H1 (cell line): ENCODE measurements at regions not wholly inside any gene's neighbourhood (a gene's known extent, or its start where the extent isn't known, plus 50 kb on each side); places are given as distances from the start of the nearest gene placed in this dataset.

Source experiments
- CEBPB ChIP-seq: IDR thresholded peaks from 2 replicates; pipeline ENCODE4 v1.6.1; 2012; ENCODE audit warnings: low read depth, low read length
- CTCF ChIP-seq, 3 experiments: IDR thresholded peaks; 1 replicate in 2 of 3; 2 replicates in 1 of 3; pipeline versions ENCODE4 v1.5.1 to v1.6.1; 2011; ENCODE audit warnings: low read length in 3 of 3, mild to moderate bottlenecking in 3 of 3, inconsistent platforms in 2 of 3, low read depth in 1 of 3, moderate library complexity in 1 of 3; ENCODE audit not compliant: insufficient read depth in 1 of 3; ENCODE audit errors: control extremely low read depth in 1 of 3
- EP300 ChIP-seq, 2 experiments: IDR thresholded peaks; 1 replicate in 1 of 2; 2 replicates in 1 of 2; pipeline ENCODE4 v1.6.1; 2011 to 2012; ENCODE audit warnings: low read depth in 2 of 2, low read length in 2 of 2, mild to moderate bottlenecking in 2 of 2, borderline replicate concordance in 1 of 2, inconsistent platforms in 1 of 2, moderate library complexity in 1 of 2
- JUND ChIP-seq: IDR thresholded peaks from 2 replicates; pipeline ENCODE4 v1.6.1; 2011; ENCODE audit warnings: mild to moderate bottlenecking, improper control_type of control experiment, low read length
- KDM5A ChIP-seq: fragments of 200-600 bp; IDR thresholded peaks from 2 replicates; pipeline ENCODE4 v1.7.1; 2012; ENCODE audit warnings: mild to moderate bottlenecking, low read length, inconsistent platforms, mixed read lengths
- MAX ChIP-seq: IDR thresholded peaks from 2 replicates; pipeline ENCODE4 v1.6.1; 2012; ENCODE audit warnings: inconsistent platforms
- TAF1 ChIP-seq: IDR thresholded peaks from 2 replicates; pipeline ENCODE4 v1.6.1; 2011; ENCODE audit warnings: mild to moderate bottlenecking, low read depth, low read length

GRCh38 chr4:36753048-36753447 lies 471.6 kb downstream of the DTHD1 start:
- TF ChIP-seq KDM5A (no peak), CTCF (IDR thresholded peaks at IDR 0.05; ENCODE audit: control extremely low read depth in 1 of 3, insufficient read depth in 1 of 3, low read depth in 1 of 3, low read length in 3 of 3) (no peak), TAF1 (no peak), JUND (no peak), EP300 (IDR thresholded peaks at IDR 0.05; ENCODE audit: borderline replicate concordance in 1 of 2, low read depth in 2 of 2, low read length in 2 of 2) (no peak), MAX (no peak), CEBPB (no peak)
